PFSK-1 (cell line): ENCODE measurements at regions not wholly inside any gene's neighbourhood (a gene's known extent, or its start where the extent isn't known, plus 50 kb on each side); places are given as distances from the start of the nearest gene placed in this dataset.

Experiments
- POLR2AphosphoS5 ChIP-seq: IDR thresholded peaks from 2 replicates; pipeline ENCODE4 v1.6.1; 2012; ENCODE audit warnings: low read depth, mild to moderate bottlenecking, control low read depth, low read length, moderate library complexity
- SIN3A ChIP-seq: IDR thresholded peaks from 2 replicates; pipeline ENCODE4 v1.6.1; 2012; ENCODE audit warnings: mild to moderate bottlenecking, low read length, moderate library complexity, borderline replicate concordance; ENCODE audit not compliant: insufficient read depth
- TAF1 ChIP-seq: IDR thresholded peaks from 2 replicates; pipeline ENCODE4 v1.6.1; 2012; ENCODE audit warnings: low read length, control low read depth, borderline replicate concordance; ENCODE audit not compliant: insufficient read depth

DNA sequence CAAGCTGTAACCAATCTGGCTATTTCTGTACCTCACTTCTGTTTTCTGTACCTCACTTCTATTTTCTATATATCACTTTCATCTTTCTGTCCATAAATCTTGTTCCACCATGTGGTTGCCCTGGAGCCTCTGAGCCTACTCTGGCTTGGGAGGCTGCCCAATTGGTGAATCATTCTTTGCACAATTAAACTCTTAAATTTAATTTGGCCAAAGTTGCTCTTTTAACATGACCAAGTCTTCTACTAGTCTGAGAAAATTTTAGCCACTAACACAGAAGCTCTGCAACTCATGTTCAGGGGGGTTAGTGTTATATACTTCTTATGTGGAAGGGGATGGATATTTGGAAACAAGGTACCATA is 503.5 kb downstream of the KIF20B start:
- TF ChIP-seq SIN3A (no peak), POLR2AphosphoS5 (no peak), TAF1 (no peak)
